ENCODE measurements at regions not wholly inside any gene's neighbourhood (a gene's known extent, or its start where the extent isn't known, plus 50 kb on each side); places are given as distances from the start of the nearest gene placed in this dataset.

DNA sequence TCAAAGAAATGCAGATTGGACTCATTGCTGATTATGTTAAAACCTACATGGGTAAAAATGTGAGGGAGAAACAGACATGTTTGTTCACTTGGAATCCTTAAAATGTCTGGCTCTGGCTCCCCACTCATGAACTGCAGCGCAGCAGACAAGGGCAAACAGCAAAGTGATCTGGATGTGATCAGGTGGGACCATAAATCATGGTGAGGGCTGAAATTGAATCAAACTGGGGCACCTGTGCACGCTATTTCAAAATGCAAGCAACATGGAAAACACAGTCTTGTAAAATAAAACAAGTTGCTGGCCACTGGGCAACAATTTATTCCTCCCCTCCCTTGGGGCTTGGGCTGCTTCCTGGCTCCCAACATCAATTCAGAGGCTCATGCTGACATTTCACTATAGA is 373.4 kb downstream of the SEC16B start:
- H3K4me3 Mint-ChIP-seq, result no peak overlapping the region
- H3K27me3 Mint-ChIP-seq (ENCODE audit: insufficient read depth), result no peaks in the 10 kb centered on the region
- no peaks in the 10 kb centered on the region for H3K4me1 Mint-ChIP-seq (ENCODE audit: low read depth)
- peaks cover 20% of the 10 kb centered on the region for H3K9me3 Mint-ChIP-seq
- H3K36me3 Mint-ChIP-seq (ENCODE audit: low read depth), result no peaks in the 10 kb centered on the region
- DNase-seq, result no peak
- TF ChIP-seq CTCF (IDR thresholded peaks at IDR 0.05), result no peak
- H3K27ac Mint-ChIP-seq, result no peak overlapping the region

DNA sequence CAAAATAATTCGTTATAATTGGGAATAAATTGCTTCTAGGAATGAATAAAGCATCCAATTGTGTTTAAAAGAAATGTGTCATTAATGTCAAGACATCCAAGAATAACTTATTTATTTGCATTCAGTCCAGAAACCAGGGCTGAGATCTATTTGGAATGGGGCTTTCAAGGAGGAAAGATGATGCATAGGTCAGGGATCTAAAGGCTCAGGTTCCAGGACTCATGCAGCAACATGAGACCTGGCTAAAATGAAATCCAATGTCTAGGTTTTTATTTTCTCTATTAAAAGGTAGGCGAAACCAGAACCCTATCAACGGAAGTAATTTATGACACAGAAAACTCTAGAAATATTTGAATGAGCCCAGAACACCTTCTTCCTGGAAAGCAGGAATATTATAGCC is 376.8 kb downstream of the SEC16B start:
- Mint-ChIP-seq H3K9me3 (peaks cover 20% of the 10 kb centered on the region; the same call in 1 of the 2 replicates), H3K4me3 (no peak overlapping the region), H3K36me3 (ENCODE audit: low read depth) (no peaks in the 10 kb centered on the region), H3K4me1 (ENCODE audit: low read depth) (no peaks in the 10 kb centered on the region), H3K27ac (no peak overlapping the region), H3K27me3 (ENCODE audit: insufficient read depth) (no peaks in the 10 kb centered on the region; the same call in 1 of the 2 replicates)
- no peak for TF ChIP-seq CTCF (IDR thresholded peaks at IDR 0.05)
- no peak for DNase-seq

GRCh38 chr1:177592624-177593023 is 377.2 kb downstream of the SEC16B start:
- no peaks in the 10 kb centered on the region for H3K4me1 Mint-ChIP-seq (ENCODE audit: low read depth)
- no peak overlapping the region for H3K27ac Mint-ChIP-seq
- H3K9me3 Mint-ChIP-seq, result peaks cover 18% of the 10 kb centered on the region; the same call in 1 of the 2 replicates
- no peak for DNase-seq
- H3K27me3 Mint-ChIP-seq (ENCODE audit: insufficient read depth), result no peaks in the 10 kb centered on the region; the same call in 1 of the 2 replicates
- H3K4me3 Mint-ChIP-seq, result no peak overlapping the region
- no peak for TF ChIP-seq CTCF (IDR thresholded peaks at IDR 0.05)
- H3K36me3 Mint-ChIP-seq (ENCODE audit: low read depth), result no peaks in the 10 kb centered on the region

GRCh38 chr1:177591155-177591554 is 378.7 kb downstream of the SEC16B start:
- Mint-ChIP-seq H3K27ac (no peak overlapping the region), H3K4me1 (ENCODE audit: low read depth) (no peaks in the 10 kb centered on the region), H3K4me3 (no peak overlapping the region), H3K27me3 (ENCODE audit: insufficient read depth) (no peaks in the 10 kb centered on the region; the same call in 1 of the 2 replicates), H3K9me3 (peaks cover 17% of the 10 kb centered on the region; the same call in 1 of the 2 replicates), H3K36me3 (ENCODE audit: low read depth) (no peaks in the 10 kb centered on the region)
- TF ChIP-seq CTCF (IDR thresholded peaks at IDR 0.05), result no peak
- no peak for DNase-seq

GRCh38 chr1:177589166-177589565 is 380.7 kb downstream of the SEC16B start:
- H3K4me3 Mint-ChIP-seq, result no peak overlapping the region
- peaks cover 17% of the 10 kb centered on the region for H3K9me3 Mint-ChIP-seq
- no peak overlapping the region for H3K27ac Mint-ChIP-seq
- DNase-seq, result no peak
- no peaks in the 10 kb centered on the region for H3K4me1 Mint-ChIP-seq (ENCODE audit: low read depth)
- no peak for TF ChIP-seq CTCF (IDR thresholded peaks at IDR 0.05)
- no peaks in the 10 kb centered on the region for H3K36me3 Mint-ChIP-seq (ENCODE audit: low read depth)
- no peaks in the 10 kb centered on the region; the same call in 1 of the 2 replicates for H3K27me3 Mint-ChIP-seq (ENCODE audit: insufficient read depth)

GRCh38 chr1:177586429-177586828 is 383.4 kb downstream of the SEC16B start:
- H3K9me3 Mint-ChIP-seq, result peaks cover 4% of the 10 kb centered on the region
- no peaks in the 10 kb centered on the region for H3K4me1 Mint-ChIP-seq (ENCODE audit: low read depth)
- H3K27me3 Mint-ChIP-seq (ENCODE audit: insufficient read depth), result no peaks in the 10 kb centered on the region; the same call in 1 of the 2 replicates
- H3K36me3 Mint-ChIP-seq (ENCODE audit: low read depth), result no peaks in the 10 kb centered on the region
- TF ChIP-seq CTCF (IDR thresholded peaks at IDR 0.05), result no peak
- peak; percentile 4 for DNase-seq
- H3K27ac Mint-ChIP-seq, result no peak overlapping the region
- H3K4me3 Mint-ChIP-seq, result no peak overlapping the region
